PC-3 (cell line): ENCODE measurements at regions not wholly inside any gene's neighbourhood (a gene's known extent, or its start where the extent isn't known, plus 50 kb on each side); places are given as distances from the start of the nearest gene placed in this dataset.

Experiments
- CTCF ChIP-seq: fragments of 300-600 bp; sonication (generic); conservative IDR thresholded peaks from 2 replicates; pipeline ENCODE4 v1.5.1; 2017; ENCODE audit warnings: antibody characterized with exemption, low read depth, mild to moderate bottlenecking, low read length
- EZH2 ChIP-seq: fragments of 300-600 bp; sonication (generic); IDR thresholded peaks from one replicate; pipeline ENCODE4 v1.6.1; 2017; ENCODE audit warnings: antibody characterized with exemption, mild to moderate bottlenecking, low read length; ENCODE audit not compliant: unreplicated experiment
- EZH2phosphoT487 ChIP-seq: fragments of 300-600 bp; sonication (generic); IDR thresholded peaks from 2 replicates; pipeline ENCODE4 v1.6.1; 2018; ENCODE audit warnings: mild to moderate bottlenecking, antibody characterized with exemption, low read length, borderline replicate concordance

- no peak for TF ChIP-seq CTCF
- TF ChIP-seq EZH2, result no peak
- TF ChIP-seq EZH2phosphoT487, result no peak
Observed at GRCh38 chrX:117711782-117712181, 404.8 kb downstream of the KLHL13 start.
